Neuronal stem cell (in vitro differentiated cells): ENCODE measurements at regions not wholly inside any gene's neighbourhood (a gene's known extent, or its start where the extent isn't known, plus 50 kb on each side); places are given as distances from the start of the nearest gene placed in this dataset.

ENCODE experiments used
- DNase-seq: peaks from one replicate; pipeline ENCODE4 v3.0.0-alpha.2; 2013; ENCODE audit warnings: low spot score
- H2AFZ ChIP-seq: one replicate; pipeline ENCODE4 v1.6.1; 2013; ENCODE audit warnings: mild to moderate bottlenecking, low read length, inconsistent platforms
- H2AK5ac ChIP-seq: 2 replicates; pipeline ENCODE4 v1.6.1; 2013; ENCODE audit warnings: low read depth, mild to moderate bottlenecking, inconsistent platforms, low read length, moderate library complexity, mixed read lengths
- H2BK120ac ChIP-seq: 2 replicates; pipeline ENCODE4 v1.6.1; 2013; ENCODE audit warnings: low read depth, mild to moderate bottlenecking, inconsistent platforms, low read length, moderate library complexity, mixed read lengths
- H2BK12ac ChIP-seq: one replicate; pipeline ENCODE4 v1.6.1; 2013; ENCODE audit warnings: low read length, inconsistent platforms
- H2BK15ac ChIP-seq: 2 replicates; pipeline ENCODE4 v1.6.1; 2013; ENCODE audit warnings: mild to moderate bottlenecking, low read length, inconsistent platforms, mixed read lengths
- H2BK5ac ChIP-seq: one replicate; pipeline ENCODE4 v1.6.1; 2013; ENCODE audit warnings: inconsistent platforms, mild to moderate bottlenecking, low read length, moderate library complexity
- H3K14ac ChIP-seq: one replicate; pipeline ENCODE4 v1.6.1; 2013; ENCODE audit warnings: low read length, inconsistent platforms
- H3K18ac ChIP-seq: 2 replicates; pipeline ENCODE4 v1.6.1; 2013; ENCODE audit warnings: low read length, inconsistent platforms
- H3K23ac ChIP-seq: 2 replicates; pipeline ENCODE4 v1.6.1; 2013; ENCODE audit warnings: low read depth, mild to moderate bottlenecking, mixed read lengths, low read length, inconsistent platforms; ENCODE audit not compliant: poor library complexity
- H3K27ac ChIP-seq: replicated peaks from 3 replicates; pipeline ENCODE4 v1.5.1; 2013; ENCODE audit warnings: low read length, inconsistent platforms
- H3K27me3 ChIP-seq, 3 experiments: 2 replicates each; pipeline ENCODE4 v1.6.1; 2013; ENCODE audit warnings: low read length in 3 of 3, mild to moderate bottlenecking in 2 of 3, inconsistent platforms in 1 of 3, low read depth in 1 of 3, mixed read lengths in 1 of 3, moderate library complexity in 1 of 3; ENCODE audit not compliant: control insufficient read depth in 3 of 3, insufficient read depth in 3 of 3
- H3K36me3 ChIP-seq, 2 donors: replicated peaks in 1 of 2; 2 replicates each; pipeline ENCODE4 v1.6.1; 2013; ENCODE audit warnings: low read length in 2 of 2; ENCODE audit not compliant: control insufficient read depth in 2 of 2, insufficient read depth in 2 of 2
- H3K4ac ChIP-seq: 2 replicates; pipeline ENCODE4 v1.6.1; 2013; ENCODE audit warnings: inconsistent platforms, mild to moderate bottlenecking, low read length, moderate library complexity
- H3K4me1 ChIP-seq, 2 donors: 1 replicate in 1 of 2; 2 replicates in 1 of 2; pipeline ENCODE4 v1.6.1; 2013; ENCODE audit warnings: low read length in 2 of 2, low read depth in 1 of 2; ENCODE audit not compliant: control insufficient read depth in 2 of 2, insufficient read depth in 1 of 2
- H3K4me2 ChIP-seq: one replicate; pipeline ENCODE4 v1.6.1; 2013; ENCODE audit warnings: mild to moderate bottlenecking, low read length, inconsistent platforms; ENCODE audit not compliant: insufficient read depth, poor library complexity, severe bottlenecking
- H3K4me3 ChIP-seq, 2 donors: 2 replicates each; pipeline ENCODE4 v1.5.1; 2013; ENCODE audit warnings: low read length in 2 of 2, mild to moderate bottlenecking in 2 of 2, inconsistent platforms in 1 of 2, moderate library complexity in 1 of 2
- H3K79me1 ChIP-seq: one replicate; pipeline ENCODE4 v1.6.1; 2013; ENCODE audit warnings: low read depth, mild to moderate bottlenecking, inconsistent platforms, low read length, moderate library complexity
- H3K9ac ChIP-seq: one replicate; pipeline ENCODE4 v1.6.1; 2013; ENCODE audit warnings: mild to moderate bottlenecking, low read depth, low read length, inconsistent platforms; ENCODE audit not compliant: poor library complexity
- H3K9me3 ChIP-seq, 2 donors: replicated peaks in 1 of 2; 2 replicates each; pipeline versions ENCODE3 to v1.6.1; 2013; ENCODE audit warnings: low read length in 2 of 2, mild to moderate bottlenecking in 2 of 2, inconsistent platforms in 1 of 2, low read depth in 1 of 2, mixed read lengths in 1 of 2, moderate library complexity in 1 of 2; ENCODE audit not compliant: control insufficient read depth in 2 of 2, insufficient read depth in 1 of 2
- H4K8ac ChIP-seq: one replicate; pipeline ENCODE4 v1.6.1; 2013; ENCODE audit warnings: low read depth, mild to moderate bottlenecking, inconsistent platforms, low read length, moderate library complexity
- H4K91ac ChIP-seq: one replicate; pipeline ENCODE4 v1.6.1; 2013; ENCODE audit warnings: low read length, low read depth, mild to moderate bottlenecking, inconsistent platforms; ENCODE audit not compliant: poor library complexity
- WGBS, 2 donors: extraction: QIAGEN DNeasy Blood & Tissue Kit; methylation state at CpG; one replicate each; pipeline ENCODE4 v1.1.7; 2013; ENCODE audit warnings: missing lambda C conversion rate in 2 of 2, mixed read lengths in 1 of 2; ENCODE audit not compliant: insufficient read length in 2 of 2, insufficient replicate concordance in 1 of 2; ENCODE audit errors: extremely low coverage in 2 of 2; 5-methylcytosine and 5-hydroxymethylcytosine counted together

DNA sequence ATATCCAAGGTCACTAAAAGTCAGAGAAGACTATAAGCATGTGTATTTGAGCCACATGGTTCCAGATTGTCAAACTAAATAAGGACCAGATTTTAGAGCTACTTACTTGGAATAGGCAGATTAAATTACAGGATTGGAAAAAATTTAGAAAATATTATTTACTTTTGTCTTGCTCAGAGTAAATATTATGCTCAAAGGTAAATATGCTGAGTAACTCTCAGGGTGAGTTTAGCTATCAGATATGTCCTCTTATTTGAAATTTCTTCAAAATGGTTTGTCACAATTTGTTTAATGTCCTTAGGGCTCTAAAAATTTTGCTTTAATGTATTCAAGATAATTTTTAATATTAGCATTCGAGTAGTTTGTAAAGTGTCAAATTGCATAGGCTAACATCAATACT lies 2455.2 kb downstream of the PCDH9 start:
- H3K9me3 ChIP-seq: no peaks in the 10 kb centered on the region
- H3K9ac ChIP-seq: no peak overlapping the region
- no peak overlapping the region for H3K4ac ChIP-seq
- H3K36me3 ChIP-seq: no peaks in the 10 kb centered on the region
- no peak overlapping the region for H2BK12ac ChIP-seq
- no peak overlapping the region for H2AFZ ChIP-seq
- no peak overlapping the region for H3K4me3 ChIP-seq
- H4K8ac ChIP-seq: no peak overlapping the region
- H3K79me1 ChIP-seq: no peaks in the 10 kb centered on the region
- H3K14ac ChIP-seq: no peak overlapping the region
- no peaks in the 10 kb centered on the region for H3K4me1 ChIP-seq
- H4K91ac ChIP-seq: no peak overlapping the region
- H3K18ac ChIP-seq: no peak overlapping the region
- WGBS, 2 donors: no CpG with 5 or more reads among the region's 1 CpG
- H3K27ac ChIP-seq: no peak overlapping the region
- H2AK5ac ChIP-seq: no peak overlapping the region
- no peaks in the 10 kb centered on the region for H3K27me3 ChIP-seq
- no peak overlapping the region for H2BK120ac ChIP-seq
- H2BK5ac ChIP-seq: no peak overlapping the region
- H3K23ac ChIP-seq: no peak overlapping the region
- no peak for DNase-seq
- H2BK15ac ChIP-seq: no peak overlapping the region
- no peak overlapping the region for H3K4me2 ChIP-seq

DNA sequence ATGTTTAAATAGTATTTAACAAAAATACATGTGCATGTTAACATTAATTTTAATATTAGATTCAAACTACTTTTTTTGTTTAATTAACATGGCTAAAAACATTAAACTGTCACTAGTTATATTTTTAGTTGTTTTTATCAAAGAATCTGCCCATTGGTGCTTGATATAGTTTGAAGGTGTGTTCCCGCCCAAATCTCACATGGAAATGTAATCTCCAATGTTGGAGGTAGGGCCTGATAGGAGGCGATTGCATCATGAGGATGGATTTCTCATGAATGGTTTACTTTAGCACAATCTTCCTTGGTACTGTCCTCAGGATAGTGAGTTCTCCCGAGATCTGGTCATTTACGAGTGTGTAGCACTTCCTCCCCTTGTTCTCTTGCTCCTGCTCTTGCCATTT lies 2459.4 kb downstream of the PCDH9 start:
- Histone ChIP-seq H3K18ac (no peak overlapping the region), H2AK5ac (no peak overlapping the region), H3K27ac (no peak overlapping the region), H3K4me3 (no peak overlapping the region), H3K4ac (no peak overlapping the region), H3K4me2 (no peak overlapping the region), H2BK15ac (no peak overlapping the region), H3K27me3 (no peaks in the 10 kb centered on the region), H4K8ac (no peak overlapping the region), H3K36me3 (no peaks in the 10 kb centered on the region), H2BK120ac (no peak overlapping the region), H2AFZ (peak overlapping the region; percentile 34), H4K91ac (no peak overlapping the region), H3K14ac (no peak overlapping the region), H3K9ac (no peak overlapping the region), H3K79me1 (no peaks in the 10 kb centered on the region), H3K9me3 (no peaks in the 10 kb centered on the region), H3K23ac (no peak overlapping the region), H2BK12ac (no peak overlapping the region), H3K4me1 (no peaks in the 10 kb centered on the region), H2BK5ac (no peak overlapping the region)
- DNase-seq: no peak
- no CpG with 5 or more reads among the region's 4 CpGs for WGBS, 2 donors

GRCh38 chr13:64767054-64767453 lies 2463.1 kb downstream of the PCDH9 start:
- Histone ChIP-seq H2AFZ (peak overlapping the region; percentile 43), H2BK15ac (no peak overlapping the region), H3K4me3 (no peak overlapping the region), H2AK5ac (no peak overlapping the region), H3K27ac (no peak overlapping the region), H3K9ac (no peak overlapping the region), H2BK120ac (no peak overlapping the region), H3K4ac (no peak overlapping the region), H4K91ac (no peak overlapping the region), H2BK5ac (no peak overlapping the region), H3K27me3 (no peaks in the 10 kb centered on the region), H3K23ac (no peak overlapping the region), H3K9me3 (no peaks in the 10 kb centered on the region), H3K4me2 (no peak overlapping the region), H3K4me1 (no peaks in the 10 kb centered on the region), H3K18ac (no peak overlapping the region), H4K8ac (no peak overlapping the region), H3K36me3 (no peaks in the 10 kb centered on the region), H2BK12ac (no peak overlapping the region), H3K14ac (no peak overlapping the region), H3K79me1 (no peaks in the 10 kb centered on the region)
- WGBS, 2 donors: no CpG with 5 or more reads among the region's 2 CpGs
- no peak for DNase-seq

- Histone ChIP-seq H2BK5ac (no peak overlapping the region), H3K4me2 (no peak overlapping the region), H3K14ac (no peak overlapping the region), H3K27ac (no peak overlapping the region), H2BK15ac (no peak overlapping the region), H3K4me1 (no peaks in the 10 kb centered on the region), H4K91ac (no peak overlapping the region), H2BK120ac (no peak overlapping the region), H2BK12ac (no peak overlapping the region), H3K9me3 (no peaks in the 10 kb centered on the region), H3K4ac (no peak overlapping the region), H3K9ac (no peak overlapping the region), H3K27me3 (no peaks in the 10 kb centered on the region), H2AK5ac (no peak overlapping the region), H3K23ac (no peak overlapping the region), H3K4me3 (no peak overlapping the region), H3K18ac (no peak overlapping the region), H4K8ac (no peak overlapping the region), H3K36me3 (no peaks in the 10 kb centered on the region), H3K79me1 (no peaks in the 10 kb centered on the region), H2AFZ (no peak overlapping the region)
- no peak for DNase-seq
These were observed 2464.5 kb downstream of the PCDH9 start for GRCh38 chr13:64765636-64766035.
